PC-3 (cell line): ENCODE measurements at regions not wholly inside any gene's neighbourhood (a gene's known extent, or its start where the extent isn't known, plus 50 kb on each side); places are given as distances from the start of the nearest gene placed in this dataset.

ENCODE experiments used
- ATAC-seq: fragments of 200-7000 bp; cut with Tn5 transposase; 2 replicates; pipeline ENCODE4 v1.9.1; 2020; ENCODE audit warnings: mild to moderate bottlenecking, moderate library complexity
- BruUV-seq: library from RNA; stranded (reverse); fragments of 400-500 nt; replicated peaks from 2 replicates; lab custom pipeline; 2021; lab: Mats Ljungman, UMichigan
- CTCF ChIA-PET: fragments of 300-600 bp; sonication (Branson Sonifier 250); formaldehyde crosslinking; loops from one replicate; lab custom pipeline; 2022; ENCODE audit warnings: antibody characterized with exemption; lab: Charles Lee
- POLR2A ChIA-PET: fragments of 300-600 bp; sonication (Branson Sonifier 250); formaldehyde crosslinking; loops from one replicate; lab custom pipeline; 2022; ENCODE audit warnings: antibody characterized with exemption; ENCODE audit not compliant: unreplicated experiment; lab: Charles Lee
- DNase-seq: peaks from one replicate; pipeline ENCODE4 v3.0.0-alpha.2; 2015
- H2AFZ ChIP-seq: fragments of 300-600 bp; sonication (generic); 2 replicates; pipeline ENCODE4 v1.6.0; 2016; ENCODE audit warnings: antibody characterized with exemption, low read length
- H3F3A ChIP-seq: fragments of 300-600 bp; sonication (generic); one replicate; pipeline ENCODE4 v1.6.0; 2017; ENCODE audit warnings: antibody characterized with exemption, low read length, control low read depth, mild to moderate bottlenecking; ENCODE audit not compliant: unreplicated experiment
- H3K27ac ChIP-seq: fragments of 300-600 bp; sonication (generic); 2 replicates; pipeline ENCODE4 v1.5.1; 2016; ENCODE audit warnings: mild to moderate bottlenecking, low read length
- H3K27me3 ChIP-seq: fragments of 300-600 bp; sonication (generic); 2 replicates; pipeline ENCODE4 v1.6.1; 2016; ENCODE audit warnings: low read length, mixed read lengths
- H3K36me3 ChIP-seq: fragments of 300-600 bp; sonication (generic); 2 replicates; pipeline ENCODE4 v1.6.1; 2016; ENCODE audit warnings: low read depth, mixed run types, low read length, mixed read lengths
- H3K4me1 ChIP-seq: fragments of 300-600 bp; sonication (generic); 2 replicates; pipeline ENCODE4 v1.5.1; 2016; ENCODE audit warnings: low read length; ENCODE audit not compliant: insufficient read depth
- H3K4me2 ChIP-seq: fragments of 300-600 bp; sonication (generic); 2 replicates; pipeline ENCODE4 v1.6.0; 2016; ENCODE audit warnings: low read length
- H3K4me3 ChIP-seq: fragments of 300-600 bp; sonication (generic); 2 replicates; pipeline ENCODE4 v1.5.1; 2016; ENCODE audit warnings: mild to moderate bottlenecking, low read length, mixed read lengths
- H3K79me2 ChIP-seq: fragments of 300-600 bp; sonication (generic); 2 replicates; pipeline ENCODE4 v1.6.1; 2017; ENCODE audit warnings: low read length, mixed read lengths
- H3K9ac ChIP-seq: fragments of 300-600 bp; sonication (generic); 2 replicates; pipeline ENCODE4 v1.6.0; 2016; ENCODE audit warnings: mild to moderate bottlenecking, low read length
- H3K9me2 ChIP-seq: fragments of 300-600 bp; sonication (generic); replicated peaks from 2 replicates; pipeline ENCODE4 v1.6.1; 2016; ENCODE audit warnings: mixed run types, low read length, mixed read lengths
- H3K9me3 ChIP-seq: fragments of 300-600 bp; sonication (generic); 2 replicates; pipeline ENCODE4 v1.6.1; 2016; ENCODE audit warnings: low read length, mixed read lengths
- H4K20me1 ChIP-seq: fragments of 300-600 bp; sonication (generic); 2 replicates; pipeline ENCODE4 v1.6.1; 2016; ENCODE audit warnings: low read length, mixed read lengths
- CTCF ChIP-seq: fragments of 300-600 bp; sonication (generic); conservative IDR thresholded peaks from 2 replicates; pipeline ENCODE4 v1.5.1; 2017; ENCODE audit warnings: antibody characterized with exemption, low read depth, mild to moderate bottlenecking, low read length
- EZH2 ChIP-seq: fragments of 300-600 bp; sonication (generic); IDR thresholded peaks from one replicate; pipeline ENCODE4 v1.6.1; 2017; ENCODE audit warnings: antibody characterized with exemption, mild to moderate bottlenecking, low read length; ENCODE audit not compliant: unreplicated experiment
- EZH2phosphoT487 ChIP-seq: fragments of 300-600 bp; sonication (generic); IDR thresholded peaks from 2 replicates; pipeline ENCODE4 v1.6.1; 2018; ENCODE audit warnings: mild to moderate bottlenecking, antibody characterized with exemption, low read length, borderline replicate concordance
- intact Hi-C: fragments of 100-400 bp; cut with micrococcal nuclease; formaldehyde crosslinking; loops from 2 replicates; pipeline ENCODE4 v1.9.0; 2023

GRCh38 chr4:81592701-81593100, 121.0 kb upstream of the RASGEF1B start:
- intact Hi-C loops: no loop called here
- no peaks in the 10 kb centered on the region for H3K27me3 ChIP-seq
- H3K9me3 ChIP-seq: no peaks in the 10 kb centered on the region
- CTCF ChIA-PET: no interaction called here
- BruUV-seq: no TSS peak
- no peaks in the 10 kb centered on the region for H3K4me1 ChIP-seq
- no peak for DNase-seq
- no peak for ATAC-seq
- H3K36me3 ChIP-seq: no peaks in the 10 kb centered on the region
- no peaks in the 10 kb centered on the region for H3F3A ChIP-seq
- TF ChIP-seq CTCF: no peak
- TF ChIP-seq EZH2: no peak
- no peak for TF ChIP-seq EZH2phosphoT487
- H2AFZ ChIP-seq: no peak overlapping the region
- no peak overlapping the region for H3K9ac ChIP-seq
- no peak overlapping the region for H3K4me3 ChIP-seq
- no peaks in the 10 kb centered on the region for H3K79me2 ChIP-seq
- H3K9me2 ChIP-seq: no peaks in the 10 kb centered on the region
- POLR2A ChIA-PET: no interaction called here
- H3K4me2 ChIP-seq: no peak overlapping the region
- no peak overlapping the region for H3K27ac ChIP-seq
- H4K20me1 ChIP-seq: no peaks in the 10 kb centered on the region

GRCh38 chr4:81590596-81590995, 118.9 kb upstream of the RASGEF1B start:
- Histone ChIP-seq H3K9ac (no peak overlapping the region), H3K27me3 (no peaks in the 10 kb centered on the region), H3K4me2 (no peak overlapping the region), H3K4me1 (no peaks in the 10 kb centered on the region), H3K4me3 (no peak overlapping the region), H3F3A (no peaks in the 10 kb centered on the region), H3K79me2 (no peaks in the 10 kb centered on the region), H3K36me3 (no peaks in the 10 kb centered on the region), H3K9me3 (no peaks in the 10 kb centered on the region), H3K9me2 (no peaks in the 10 kb centered on the region), H4K20me1 (no peaks in the 10 kb centered on the region), H3K27ac (no peak overlapping the region), H2AFZ (no peak overlapping the region)
- ChIA-PET CTCF (no interaction called here), POLR2A (no interaction called here)
- TF ChIP-seq EZH2phosphoT487 (no peak), EZH2 (no peak), CTCF (no peak)
- ATAC-seq (no peak), DNase-seq (no peak)
- intact Hi-C loops: no loop called here
- BruUV-seq: no TSS peak

- TF ChIP-seq EZH2phosphoT487 (no peak), EZH2 (no peak), CTCF (no peak)
- H3K9me2 ChIP-seq: no peaks in the 10 kb centered on the region
- H3K27ac ChIP-seq: no peak overlapping the region
- BruUV-seq: no TSS peak
- H3F3A ChIP-seq: no peaks in the 10 kb centered on the region
- H3K4me2 ChIP-seq: no peak overlapping the region
- no peak for ATAC-seq
- no peaks in the 10 kb centered on the region for H3K4me1 ChIP-seq
- no peaks in the 10 kb centered on the region for H3K27me3 ChIP-seq
- intact Hi-C loops: no loop called here
- no peaks in the 10 kb centered on the region for H3K79me2 ChIP-seq
- no peak for DNase-seq
- H3K36me3 ChIP-seq: no peaks in the 10 kb centered on the region
- POLR2A ChIA-PET: no interaction called here
- H3K9ac ChIP-seq: no peak overlapping the region
- CTCF ChIA-PET: no interaction called here
- no peak overlapping the region for H2AFZ ChIP-seq
- no peak overlapping the region for H3K4me3 ChIP-seq
- H4K20me1 ChIP-seq: no peaks in the 10 kb centered on the region
- no peaks in the 10 kb centered on the region for H3K9me3 ChIP-seq
Observed at GRCh38 chr4:81589262-81589661, 117.6 kb upstream of the RASGEF1B start.
